Trophoblast cell (in vitro differentiated cells and primary cell): ENCODE measurements at regions not wholly inside any gene's neighbourhood (a gene's known extent, or its start where the extent isn't known, plus 50 kb on each side); places are given as distances from the start of the nearest gene placed in this dataset.

Experiments
- DNase-seq, 2 donors: peaks; one replicate each; pipeline ENCODE4 v3.0.0-alpha.2; 2016
- H2AFZ ChIP-seq: 2 replicates; pipeline ENCODE4 v1.6.1; 2013; ENCODE audit warnings: low read length, moderate library complexity, mild to moderate bottlenecking; ENCODE audit not compliant: insufficient read depth, poor library complexity
- H2AK5ac ChIP-seq: 2 replicates; pipeline ENCODE4 v1.6.1; 2013; ENCODE audit warnings: mild to moderate bottlenecking, low read length
- H2BK120ac ChIP-seq: 2 replicates; pipeline ENCODE4 v1.6.1; 2013; ENCODE audit warnings: low read length, mild to moderate bottlenecking, moderate library complexity; ENCODE audit not compliant: insufficient read depth, poor library complexity
- H2BK12ac ChIP-seq: 2 replicates; pipeline ENCODE4 v1.6.1; 2013; ENCODE audit warnings: mild to moderate bottlenecking, low read length, moderate library complexity
- H2BK5ac ChIP-seq: 2 replicates; pipeline ENCODE4 v1.6.1; 2013; ENCODE audit warnings: low read length, low read depth, moderate library complexity, mild to moderate bottlenecking; ENCODE audit not compliant: poor library complexity
- H3K14ac ChIP-seq: 2 replicates; pipeline ENCODE4 v1.6.1; 2013; ENCODE audit warnings: mild to moderate bottlenecking, low read length
- H3K18ac ChIP-seq: 2 replicates; pipeline ENCODE4 v1.6.1; 2013; ENCODE audit warnings: mild to moderate bottlenecking, low read length
- H3K23ac ChIP-seq: 2 replicates; pipeline ENCODE4 v1.6.1; 2013; ENCODE audit warnings: low read length
- H3K27ac ChIP-seq: 2 replicates; pipeline ENCODE4 v1.5.1; 2013; ENCODE audit warnings: low read depth, mild to moderate bottlenecking, inconsistent platforms, low read length, moderate library complexity
- H3K27me3 ChIP-seq: 2 replicates; pipeline ENCODE4 v1.6.1; 2013; ENCODE audit warnings: inconsistent platforms, mild to moderate bottlenecking, low read length, moderate library complexity; ENCODE audit not compliant: insufficient read depth
- H3K36me3 ChIP-seq, 2 experiments: 1 replicate in 1 of 2; 2 replicates in 1 of 2; pipeline ENCODE4 v1.6.1; 2013; ENCODE audit warnings: low read length in 2 of 2, mild to moderate bottlenecking in 2 of 2, moderate library complexity in 1 of 2; ENCODE audit not compliant: insufficient read depth in 2 of 2, control insufficient read depth in 1 of 2
- H3K4ac ChIP-seq: 2 replicates; pipeline ENCODE4 v1.6.1; 2013; ENCODE audit warnings: low read depth, mild to moderate bottlenecking, low read length, moderate library complexity
- H3K4me1 ChIP-seq, 2 experiments: 1 replicate in 1 of 2; 2 replicates in 1 of 2; pipeline ENCODE4 v1.6.1; 2013; ENCODE audit warnings: low read length in 2 of 2, mild to moderate bottlenecking in 2 of 2, moderate library complexity in 1 of 2; ENCODE audit not compliant: insufficient read depth in 2 of 2, control insufficient read depth in 1 of 2
- H3K4me2 ChIP-seq: 2 replicates; pipeline ENCODE4 v1.6.1; 2013; ENCODE audit warnings: inconsistent platforms, mild to moderate bottlenecking, low read length, moderate library complexity
- H3K4me3 ChIP-seq: 2 replicates; pipeline ENCODE4 v1.5.1; 2013; ENCODE audit warnings: mild to moderate bottlenecking, low read depth, low read length, inconsistent platforms
- H3K79me1 ChIP-seq: one replicate; pipeline ENCODE4 v1.6.1; 2013; ENCODE audit warnings: low read length
- H3K79me2 ChIP-seq: 2 replicates; pipeline ENCODE4 v1.6.1; 2013; ENCODE audit warnings: low read length, mild to moderate bottlenecking; ENCODE audit not compliant: control insufficient read depth, insufficient read depth, poor library complexity
- H3K9ac ChIP-seq: 2 replicates; pipeline ENCODE4 v1.6.1; 2013; ENCODE audit warnings: mild to moderate bottlenecking, low read length
- H3K9me3 ChIP-seq: 2 replicates; pipeline ENCODE4 v1.6.1; 2013; ENCODE audit warnings: low read depth, mild to moderate bottlenecking, control low read depth, inconsistent platforms, low read length; ENCODE audit not compliant: insufficient read depth
- H4K12ac ChIP-seq: 2 replicates; pipeline ENCODE4 v1.6.1; 2013; ENCODE audit warnings: low read depth, mild to moderate bottlenecking, low read length, moderate library complexity
- H4K8ac ChIP-seq: 2 replicates; pipeline ENCODE4 v1.6.1; 2013; ENCODE audit warnings: low read depth, mild to moderate bottlenecking, low read length, moderate library complexity
- H4K91ac ChIP-seq: one replicate; pipeline ENCODE4 v1.6.1; 2013; ENCODE audit warnings: low read depth, mild to moderate bottlenecking, low read length, moderate library complexity
- WGBS: extraction: QIAGEN DNeasy Blood & Tissue Kit; methylation state at CpG from one replicate; pipeline ENCODE4 v1.1.7; 2013; ENCODE audit warnings: missing lambda C conversion rate; ENCODE audit not compliant: insufficient read length, insufficient coverage; ENCODE audit errors: extremely low coverage; 5-methylcytosine and 5-hydroxymethylcytosine counted together

DNA sequence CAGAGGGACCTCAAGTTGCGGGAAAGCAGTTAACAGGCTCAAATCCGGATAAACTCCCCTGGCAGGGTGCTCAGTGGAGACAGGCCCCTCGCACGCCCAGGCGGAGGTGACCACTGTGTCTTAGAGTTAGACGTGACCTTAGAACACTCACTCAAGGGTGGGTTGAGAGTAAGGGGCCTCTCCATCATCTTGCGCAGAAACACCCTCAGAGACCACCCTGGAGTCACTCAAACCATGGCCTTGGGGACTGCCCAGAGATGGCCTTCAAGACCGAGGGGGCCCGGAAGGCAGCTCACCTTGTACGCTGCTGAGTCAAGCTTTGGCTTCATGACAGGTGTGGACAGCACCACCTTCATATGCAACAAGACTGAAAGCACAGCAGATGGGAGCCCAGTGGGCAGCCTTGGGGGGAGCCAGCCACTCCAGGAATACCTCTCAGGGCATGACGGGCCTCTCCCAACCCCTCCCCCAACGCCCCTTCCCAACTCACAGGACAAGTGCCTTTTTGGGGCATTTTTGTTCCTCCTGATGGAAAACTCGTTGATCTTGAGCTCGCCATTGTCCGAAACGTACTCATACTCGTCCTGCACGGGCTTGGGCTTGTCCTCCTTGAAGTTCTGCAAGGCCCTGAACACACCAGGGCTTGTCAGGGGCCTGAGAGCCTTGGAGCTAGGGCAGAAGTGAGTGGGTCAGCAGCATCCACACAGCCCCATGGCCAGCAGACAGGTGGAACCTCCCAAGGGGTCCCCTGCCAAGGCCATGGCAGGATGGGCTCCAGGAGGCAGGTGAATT, 229.2 kb downstream of the TUBA3C start:
- Histone ChIP-seq H4K8ac (no peak overlapping the region), H3K4me3 (no peak overlapping the region), H3K9ac (no peak overlapping the region), H3K36me3 (no peaks in the 10 kb centered on the region), H3K23ac (no peak overlapping the region), H3K27me3 (no peaks in the 10 kb centered on the region), H3K27ac (no peak overlapping the region), H3K79me2 (no peaks in the 10 kb centered on the region), H3K4ac (no peak overlapping the region), H3K4me1 (no peaks in the 10 kb centered on the region), H2BK5ac (no peak overlapping the region), H3K14ac (no peak overlapping the region), H3K4me2 (no peak overlapping the region), H2AFZ (no peak overlapping the region), H2BK120ac (no peak overlapping the region), H4K91ac (no peak overlapping the region), H3K9me3 (peaks cover 84% of the 10 kb centered on the region), H3K79me1 (no peaks in the 10 kb centered on the region), H2BK12ac (no peak overlapping the region), H4K12ac (no peak overlapping the region), H2AK5ac (no peak overlapping the region), H3K18ac (no peak overlapping the region)
- WGBS: no CpG with 5 or more reads among the region's 18 CpGs
- DNase-seq: no peak

DNA sequence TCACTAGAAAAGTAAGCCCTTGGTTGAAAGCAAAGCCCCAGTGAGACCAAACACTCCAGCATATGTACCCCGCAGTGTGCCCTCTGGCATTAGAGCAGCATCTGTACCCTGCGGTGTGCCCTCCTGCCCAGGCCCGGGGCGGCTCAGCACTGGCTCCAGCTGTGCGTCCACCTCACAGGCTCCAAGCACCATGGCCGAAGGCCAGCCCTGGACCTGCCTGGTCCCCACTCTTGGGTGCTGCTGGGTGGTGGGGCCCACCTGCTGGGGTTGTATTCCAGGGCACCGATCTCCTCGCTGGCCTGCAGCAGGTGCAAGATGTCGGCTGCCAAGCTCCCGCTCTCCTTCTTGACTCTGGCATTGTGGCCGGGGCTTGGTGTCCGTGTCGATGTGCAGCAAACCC, 230.2 kb downstream of the TUBA3C start:
- no CpG with 5 or more reads among the region's 13 CpGs for WGBS
- peak overlapping the region; percentile 20 for H3K4me3 ChIP-seq
- no peak overlapping the region for H3K18ac ChIP-seq
- H4K8ac ChIP-seq: no peak overlapping the region
- no peak overlapping the region for H3K27ac ChIP-seq
- no peak overlapping the region for H2BK5ac ChIP-seq
- H3K79me2 ChIP-seq: no peaks in the 10 kb centered on the region
- no peaks in the 10 kb centered on the region for H3K4me1 ChIP-seq
- H2BK12ac ChIP-seq: no peak overlapping the region
- no peaks in the 10 kb centered on the region for H3K79me1 ChIP-seq
- H3K9ac ChIP-seq: no peak overlapping the region
- no peak overlapping the region for H2AFZ ChIP-seq
- no peak overlapping the region for H3K4me2 ChIP-seq
- no peak overlapping the region for H2AK5ac ChIP-seq
- no peak overlapping the region for H2BK120ac ChIP-seq
- H3K23ac ChIP-seq: no peak overlapping the region
- no peak overlapping the region for H4K91ac ChIP-seq
- no peak overlapping the region for H3K4ac ChIP-seq
- no peak for DNase-seq
- no peak overlapping the region for H4K12ac ChIP-seq
- H3K14ac ChIP-seq: no peak overlapping the region
- no peaks in the 10 kb centered on the region for H3K36me3 ChIP-seq
- H3K27me3 ChIP-seq: no peaks in the 10 kb centered on the region
- H3K9me3 ChIP-seq: peaks cover 89% of the 10 kb centered on the region

DNA sequence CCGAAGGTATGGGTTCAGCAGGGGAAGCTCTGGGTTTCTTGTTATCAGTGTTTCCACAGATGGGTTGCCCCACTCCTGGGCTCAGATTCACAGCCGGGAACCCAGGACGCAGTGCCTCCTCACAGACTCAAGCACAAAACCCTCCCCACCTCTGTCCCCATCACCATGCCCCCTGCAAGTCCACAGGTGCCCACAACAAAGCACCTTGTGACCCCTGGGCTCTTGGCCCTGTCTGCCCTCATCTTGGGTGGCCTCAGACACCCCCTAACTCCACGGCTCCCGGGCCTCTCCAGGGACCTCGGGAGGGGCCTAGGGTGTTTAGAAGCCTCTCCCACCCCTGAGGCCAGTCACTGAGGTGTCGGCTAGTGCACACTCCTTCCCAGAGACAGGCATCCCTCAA, 231.7 kb downstream of the TUBA3C start:
- Histone ChIP-seq H2AK5ac (no peak overlapping the region), H3K4me3 (no peak overlapping the region), H3K4me1 (no peaks in the 10 kb centered on the region), H3K27me3 (no peaks in the 10 kb centered on the region), H3K79me1 (no peaks in the 10 kb centered on the region), H3K14ac (no peak overlapping the region), H3K4me2 (no peak overlapping the region), H3K27ac (no peak overlapping the region), H4K12ac (no peak overlapping the region), H2BK12ac (no peak overlapping the region), H3K4ac (no peak overlapping the region), H2AFZ (no peak overlapping the region), H4K91ac (no peak overlapping the region), H3K36me3 (no peaks in the 10 kb centered on the region), H3K9ac (no peak overlapping the region), H4K8ac (no peak overlapping the region), H2BK120ac (no peak overlapping the region), H3K79me2 (no peaks in the 10 kb centered on the region), H2BK5ac (no peak overlapping the region), H3K9me3 (peaks cover 78% of the 10 kb centered on the region), H3K18ac (no peak overlapping the region), H3K23ac (no peak overlapping the region)
- no peak for DNase-seq
- no CpG with 5 or more reads among the region's 7 CpGs for WGBS

DNA sequence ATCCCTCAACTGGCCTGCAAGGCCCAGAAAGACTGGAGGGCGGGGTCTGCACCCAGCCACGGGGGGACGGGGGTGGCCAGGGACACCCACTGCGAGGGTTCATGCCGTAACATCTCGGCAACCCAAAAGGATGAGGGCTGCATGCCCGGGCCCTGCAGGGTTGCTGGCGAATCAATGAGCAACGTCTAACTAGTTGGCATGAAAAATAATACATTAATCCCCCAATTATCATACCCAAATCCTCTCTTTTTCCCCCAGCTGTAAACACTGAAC, 232.2 kb downstream of the TUBA3C start:
- no CpG with 5 or more reads among the region's 9 CpGs for WGBS
- Histone ChIP-seq H3K27ac (no peak overlapping the region), H2AFZ (no peak overlapping the region), H3K18ac (no peak overlapping the region), H3K36me3 (no peaks in the 10 kb centered on the region), H3K4me2 (no peak overlapping the region), H2BK120ac (no peak overlapping the region), H4K12ac (no peak overlapping the region), H4K8ac (no peak overlapping the region), H3K79me2 (no peaks in the 10 kb centered on the region), H3K79me1 (no peaks in the 10 kb centered on the region), H3K14ac (no peak overlapping the region), H2BK5ac (no peak overlapping the region), H2BK12ac (no peak overlapping the region), H3K4ac (no peak overlapping the region), H4K91ac (no peak overlapping the region), H3K9me3 (peaks cover 78% of the 10 kb centered on the region), H3K4me3 (no peak overlapping the region), H3K23ac (no peak overlapping the region), H3K4me1 (no peaks in the 10 kb centered on the region), H3K27me3 (no peaks in the 10 kb centered on the region), H2AK5ac (no peak overlapping the region), H3K9ac (no peak overlapping the region)
- no peak for DNase-seq
